Left renal pelvis (tissue), 4 donors: ENCODE measurements at regions not wholly inside any gene's neighbourhood (a gene's known extent, or its start where the extent isn't known, plus 50 kb on each side); places are given as distances from the start of the nearest gene placed in this dataset.

ENCODE experiments used
- DNase-seq, 4 donors: peaks; one replicate each; pipeline ENCODE4 v3.0.0-alpha.2; 2013; ENCODE audit warnings: low read depth in 4 of 4, low spot score in 3 of 4

- no peak for DNase-seq
Measured at GRCh38 chr18:75562216-75562615, 134.7 kb upstream of the SMIM21 start.

- DNase-seq: no peak
Measured at GRCh38 chr18:75558790-75559189, 131.3 kb upstream of the SMIM21 start.

GRCh38 chr18:75556841-75557240 lies 129.3 kb upstream of the SMIM21 start:
- DNase-seq: no peak

GRCh38 chr18:75554644-75555185 lies 127.2 kb upstream of the SMIM21 start:
- DNase-seq: no peak

GRCh38 chr18:75554176-75554575 lies 126.7 kb upstream of the SMIM21 start:
- DNase-seq: no peak

GRCh38 chr18:75553021-75553420 lies 125.5 kb upstream of the SMIM21 start:
- DNase-seq: no peak

- DNase-seq: no peak
Measured at GRCh38 chr18:75551071-75551470, 123.6 kb upstream of the SMIM21 start.

- DNase-seq: peak in 2 of 4 donors; percentile 26 to 30
Measured at GRCh38 chr18:75548353-75548905, 120.9 kb upstream of the SMIM21 start.

- no peak for DNase-seq
Measured at GRCh38 chr18:75546964-75547363, 119.5 kb upstream of the SMIM21 start.

- DNase-seq: no peak
Measured at GRCh38 chr18:75545189-75545588, 117.7 kb upstream of the SMIM21 start.

GRCh38 chr18:75544496-75544895 lies 117.0 kb upstream of the SMIM21 start:
- DNase-seq: no peak

GRCh38 chr18:75544051-75544481 lies 116.6 kb upstream of the SMIM21 start:
- DNase-seq: no peak

GRCh38 chr18:75538727-75539126 lies 111.2 kb upstream of the SMIM21 start:
- DNase-seq: no peak

- DNase-seq: no peak
Measured at GRCh38 chr18:75533950-75534349, 106.4 kb upstream of the SMIM21 start.

GRCh38 chr18:75533209-75533608 lies 105.7 kb upstream of the SMIM21 start:
- no peak for DNase-seq

GRCh38 chr18:75531851-75532459 lies 104.5 kb upstream of the SMIM21 start:
- DNase-seq: no peak

- no peak for DNase-seq
Measured at GRCh38 chr18:75531212-75531850, 103.8 kb upstream of the SMIM21 start.

GRCh38 chr18:75530566-75531211 lies 103.2 kb upstream of the SMIM21 start:
- DNase-seq: no peak

GRCh38 chr18:75530118-75530517 lies 102.6 kb upstream of the SMIM21 start:
- DNase-seq: no peak

- DNase-seq: no peak
Measured at GRCh38 chr18:75529394-75529793, 101.9 kb upstream of the SMIM21 start.

- DNase-seq: no peak
Measured at GRCh38 chr18:75527848-75528685, 100.6 kb upstream of the SMIM21 start.
